IMR-90 (cell line): ENCODE measurements at regions not wholly inside any gene's neighbourhood (a gene's known extent, or its start where the extent isn't known, plus 50 kb on each side); places are given as distances from the start of the nearest gene placed in this dataset.

Source experiments
- ATAC-seq: fragments of 200-7000 bp; cut with Tn5 transposase; 2 replicates; pipeline ENCODE4 v1.9.1; 2020; ENCODE audit warnings: low read depth, mild to moderate bottlenecking, moderate library complexity
- BruUV-seq: library from RNA; stranded (reverse); fragments of 400-500 nt; replicated peaks from 2 replicates; lab custom pipeline; 2021; lab: Mats Ljungman, UMichigan
- CTCF ChIA-PET: fragments of 300-600 bp; formaldehyde crosslinking; extraction: SDS; loops from one replicate; lab custom pipeline; 2021; ENCODE audit warnings: antibody characterized with exemption; lab: Yijun Ruan, JAX
- POLR2A ChIA-PET: fragments of 300-600 bp; sonication (Branson Sonifier 250); formaldehyde crosslinking; loops from one replicate; lab custom pipeline; 2022; ENCODE audit warnings: antibody characterized with exemption; ENCODE audit not compliant: unreplicated experiment; lab: Charles Lee
- DNase-seq: peaks from one replicate; pipeline ENCODE4 v3.0.0; 2013
- H2AFZ ChIP-seq: replicated peaks from 2 replicates; pipeline ENCODE3; 2013; ENCODE audit warnings: low read length, mild to moderate bottlenecking; ENCODE audit not compliant: poor library complexity
- H2AK5ac ChIP-seq: 2 replicates; pipeline ENCODE4 v1.6.1; 2013; ENCODE audit warnings: low read depth, low read length, inconsistent platforms
- H2AK9ac ChIP-seq: replicated peaks from 2 replicates; pipeline ENCODE3; 2013; ENCODE audit warnings: mild to moderate bottlenecking, low read depth, low read length, moderate library complexity; ENCODE audit not compliant: poor library complexity
- H2BK120ac ChIP-seq: 2 replicates; pipeline ENCODE4 v1.6.1; 2013; ENCODE audit warnings: low read depth, low read length, inconsistent platforms
- H2BK15ac ChIP-seq: 3 replicates; pipeline ENCODE4 v1.6.1; 2013; ENCODE audit warnings: low read depth, low read length, inconsistent platforms
- H2BK20ac ChIP-seq: 2 replicates; pipeline ENCODE4 v1.6.1; 2013; ENCODE audit warnings: low read depth, mild to moderate bottlenecking, inconsistent platforms, low read length, moderate library complexity
- H2BK5ac ChIP-seq: 2 replicates; pipeline ENCODE4 v1.6.1; 2013; ENCODE audit warnings: mild to moderate bottlenecking, low read depth, low read length, inconsistent platforms; ENCODE audit not compliant: poor library complexity, severe bottlenecking
- H3K14ac ChIP-seq: replicated peaks from 2 replicates; pipeline ENCODE4 v1.6.1; 2013; ENCODE audit warnings: low read depth, low read length, inconsistent platforms
- H3K18ac ChIP-seq: 2 replicates; pipeline ENCODE4 v1.6.1; 2013; ENCODE audit warnings: low read depth, low read length, control low read depth
- H3K23ac ChIP-seq: 2 replicates; pipeline ENCODE4 v1.6.1; 2013; ENCODE audit warnings: low read depth, low read length, inconsistent platforms
- H3K27ac ChIP-seq: 2 replicates; pipeline ENCODE4 v1.5.1; 2013; ENCODE audit warnings: mild to moderate bottlenecking, control low read depth, low read length; ENCODE audit not compliant: insufficient read depth
- H3K27me3 ChIP-seq: 2 replicates; pipeline ENCODE4 v1.6.1; 2013; ENCODE audit warnings: low read length; ENCODE audit not compliant: control insufficient read depth, insufficient read depth
- H3K36me3 ChIP-seq: 2 replicates; pipeline ENCODE4 v1.6.1; 2013; ENCODE audit warnings: low read length, mixed read lengths; ENCODE audit not compliant: control insufficient read depth, insufficient read depth
- H3K4ac ChIP-seq: 2 replicates; pipeline ENCODE4 v1.6.1; 2013; ENCODE audit warnings: low read depth, low read length, inconsistent platforms
- H3K4me1 ChIP-seq: 2 replicates; pipeline ENCODE4 v1.6.1; 2013; ENCODE audit warnings: low read length, mixed read lengths; ENCODE audit not compliant: control insufficient read depth, insufficient read depth
- H3K4me2 ChIP-seq: 2 replicates; pipeline ENCODE4 v1.6.1; 2013; ENCODE audit warnings: low read depth, mild to moderate bottlenecking, control low read depth, low read length, moderate library complexity
- H3K4me3 ChIP-seq: 2 replicates; pipeline ENCODE4 v1.5.1; 2013; ENCODE audit warnings: low read depth, mild to moderate bottlenecking, control low read depth, low read length, moderate library complexity; ENCODE audit not compliant: insufficient read depth
- H3K56ac ChIP-seq: 2 replicates; pipeline ENCODE4 v1.6.1; 2013; ENCODE audit warnings: low read length, inconsistent platforms; ENCODE audit not compliant: insufficient read depth; ENCODE audit errors: extremely low read depth
- H3K79me1 ChIP-seq, 2 experiments: 2 replicates each; pipeline ENCODE4 v1.6.1; 2013; ENCODE audit warnings: low read length in 2 of 2, inconsistent platforms in 1 of 2, low read depth in 1 of 2
- H3K9ac ChIP-seq: 2 replicates; pipeline ENCODE4 v1.6.1; 2013; ENCODE audit warnings: low read depth, low read length, control low read depth
- H3K9me1 ChIP-seq: 2 replicates; pipeline ENCODE4 v1.6.1; 2013; ENCODE audit warnings: low read length, inconsistent platforms; ENCODE audit not compliant: insufficient read depth
- H3K9me3 ChIP-seq: 2 replicates; pipeline ENCODE4 v1.6.1; 2013; ENCODE audit warnings: low read length; ENCODE audit not compliant: control insufficient read depth, insufficient read depth
- H4K20me1 ChIP-seq: 2 replicates; pipeline ENCODE4 v1.6.1; 2013; ENCODE audit warnings: low read length, inconsistent platforms; ENCODE audit not compliant: insufficient read depth
- H4K5ac ChIP-seq: 2 replicates; pipeline ENCODE4 v1.6.1; 2013; ENCODE audit warnings: mild to moderate bottlenecking, low read depth, low read length, control low read depth
- H4K8ac ChIP-seq, 2 experiments: 2 replicates each; pipeline ENCODE4 v1.6.1; 2013; ENCODE audit warnings: low read depth in 2 of 2, low read length in 2 of 2, control low read depth in 1 of 2, inconsistent platforms in 1 of 2
- H4K91ac ChIP-seq: 2 replicates; pipeline ENCODE4 v1.6.1; 2013; ENCODE audit warnings: low read depth, low read length, inconsistent platforms; ENCODE audit not compliant: insufficient read depth
- CHD1 ChIP-seq: IDR thresholded peaks from 2 replicates; pipeline ENCODE4 v1.6.1; 2012; ENCODE audit warnings: low read depth, low read length, improper control_type of control experiment
- MAFK ChIP-seq: IDR thresholded peaks from 2 replicates; pipeline ENCODE4 v1.6.1; 2012; ENCODE audit warnings: low read depth, low read length, improper control_type of control experiment
- MAZ ChIP-seq: IDR thresholded peaks from 2 replicates; pipeline ENCODE4 v1.6.1; 2012; ENCODE audit warnings: low read depth, mild to moderate bottlenecking, low read length, improper control_type of control experiment, moderate library complexity, borderline replicate concordance
- POLR2A ChIP-seq: IDR thresholded peaks from 2 replicates; pipeline ENCODE4 v1.6.1; 2012; ENCODE audit warnings: mild to moderate bottlenecking, low read depth, low read length
- RAD21 ChIP-seq: IDR thresholded peaks from 2 replicates; pipeline ENCODE4 v1.6.1; 2012; ENCODE audit warnings: low read length, improper control_type of control experiment
- SMC3 ChIP-seq: fragments of 150-350 bp; IDR thresholded peaks from 2 replicates; pipeline ENCODE4 v1.6.1; 2016; ENCODE audit warnings: low read depth, mild to moderate bottlenecking, antibody characterized with exemption, low read length, moderate library complexity
- WGBS, 2 experiments: methylation state at CpG; one replicate each; pipeline versions ENCODE4 v1.1.5 to v1.1.7; 2013; ENCODE audit warnings: missing lambda C conversion rate in 2 of 2; ENCODE audit not compliant: insufficient read length in 1 of 2; ENCODE audit errors: extremely low coverage in 2 of 2; 5-methylcytosine and 5-hydroxymethylcytosine counted together
- dilution Hi-C: fragments of 300-500 bp; cut with HindIII; formaldehyde crosslinking; loops from one replicate; pipeline ENCODE4 v1.14.3; 2018; ENCODE audit warnings: low sequenced_read_pairs; ENCODE audit not compliant: unreplicated experiment
- in situ Hi-C: fragments of 300-500 bp; cut with MboI; formaldehyde crosslinking; loops from 3 replicates; pipeline ENCODE4 v1.14.3; 2019; ENCODE audit warnings: low sequenced_read_pairs, inconsistent platforms, mixed read lengths
- intact Hi-C: fragments of 100-400 bp; cut with micrococcal nuclease; formaldehyde crosslinking; loops from 2 replicates; pipeline ENCODE4 v1.10.0; 2022

DNA sequence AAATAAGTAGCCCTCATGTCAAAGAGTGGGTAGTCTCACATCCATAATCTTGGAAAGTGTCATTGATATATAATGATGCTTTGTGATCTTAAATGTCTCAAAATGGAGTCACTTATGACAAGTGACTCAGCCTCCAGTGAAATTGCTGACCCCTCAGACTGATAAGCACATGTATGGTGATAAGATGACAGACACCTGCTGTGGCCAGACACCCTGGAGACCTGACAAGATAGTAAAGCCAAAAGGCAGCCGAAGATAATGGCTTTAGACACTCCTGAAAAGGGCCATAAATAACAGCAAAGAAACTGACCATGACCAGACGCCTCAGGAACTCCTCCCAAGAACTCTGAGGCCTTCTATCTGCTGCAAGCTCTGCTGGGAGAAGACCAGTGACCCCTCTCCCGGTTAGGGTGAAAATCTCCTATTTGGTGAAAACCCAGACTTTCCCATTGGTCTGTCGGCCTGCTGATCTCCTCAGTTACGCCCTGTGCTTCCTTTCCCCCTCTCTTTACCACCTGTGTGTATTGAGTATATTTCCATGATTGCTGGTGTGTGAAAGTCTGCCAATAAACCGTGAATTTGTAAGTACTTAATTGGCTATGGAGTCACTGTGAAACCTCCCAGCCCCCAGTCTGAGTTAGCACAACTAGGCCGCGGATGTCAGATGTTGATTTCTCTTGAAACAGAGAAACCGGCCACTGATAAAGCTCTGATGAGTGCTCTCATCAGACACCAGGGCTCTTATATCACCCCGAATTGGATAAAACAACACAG is 226.7 kb upstream of the MYOCD start:
- Histone ChIP-seq H2AFZ (no peak overlapping the region), H3K9ac (no peak overlapping the region), H3K4ac (no peak overlapping the region), H4K20me1 (no peaks in the 10 kb centered on the region), H3K18ac (no peak overlapping the region), H3K4me3 (no peak overlapping the region), H2BK120ac (no peak overlapping the region), H4K91ac (no peak overlapping the region), H3K23ac (no peak overlapping the region), H3K4me2 (no peak overlapping the region), H4K8ac (no peak overlapping the region), H3K56ac (no peak overlapping the region), H3K4me1 (no peaks in the 10 kb centered on the region; the same call in 1 of the 2 replicates), H2AK9ac (no peak overlapping the region), H3K9me1 (peaks cover 3% of the 10 kb centered on the region; the same call in 1 of the 2 replicates), H4K5ac (no peak overlapping the region), H2BK5ac (no peak overlapping the region), H3K27me3 (no peaks in the 10 kb centered on the region), H2BK20ac (no peak overlapping the region), H2AK5ac (no peak overlapping the region), H3K14ac (no peak overlapping the region), H3K36me3 (no peaks in the 10 kb centered on the region), H3K27ac (no peak overlapping the region), H2BK15ac (no peak overlapping the region), H3K9me3 (no peaks in the 10 kb centered on the region), H3K79me1 (no peaks in the 10 kb centered on the region)
- intact Hi-C loops, result no loop called here
- ChIA-PET POLR2A (no interaction called here), CTCF (no interaction called here)
- no peak for TF ChIP-seq SMC3
- no peak for TF ChIP-seq MAZ
- TF ChIP-seq RAD21, result no peak
- no peak for TF ChIP-seq POLR2A
- TF ChIP-seq MAFK, result no peak
- no peak for TF ChIP-seq CHD1
- no TSS peak for BruUV-seq
- WGBS, 2 experiments, result 40% methylated on average over 1 of the region's 10 CpGs; no CpG with 5 or more reads in 1 of the 2 experiments
- DNase-seq, result no peak
- no peak for ATAC-seq
- dilution Hi-C loops, result no loop called here
- in situ Hi-C loops, result no loop called here
